ENCODE measurements at regions not wholly inside any gene's neighbourhood (a gene's known extent, or its start where the extent isn't known, plus 50 kb on each side); places are given as distances from the start of the nearest gene placed in this dataset.

- no peak for TF ChIP-seq CTCF (IDR thresholded peaks at IDR 0.05; ENCODE audit: low read depth, low read length)
- TF ChIP-seq EZH2phosphoT487 (IDR thresholded peaks at IDR 0.05; ENCODE audit: low read depth), result no peak
Observed at GRCh38 chr13:89701913-89702312, 1645.6 kb upstream of the MIR17HG start.

All from OCI-LY3 (cell line).